ENCODE measurements at regions not wholly inside any gene's neighbourhood (a gene's known extent, or its start where the extent isn't known, plus 50 kb on each side); places are given as distances from the start of the nearest gene placed in this dataset.

- no peak overlapping the region for H3K27ac ChIP-seq
- DNase-seq (ENCODE audit: low read depth, low spot score) = no peak
Measured at GRCh38 chr1:218108034-218108433, 177.1 kb upstream of the RRP15 start.

GRCh38 chr1:218112862-218113261 is 172.2 kb upstream of the RRP15 start:
- DNase-seq (ENCODE audit: low read depth, low spot score) = no peak
- H3K27ac ChIP-seq = no peak overlapping the region

- DNase-seq (ENCODE audit: low read depth, low spot score) = no peak
- H3K27ac ChIP-seq = no peak overlapping the region
Measured at GRCh38 chr1:218123968-218124367, 161.1 kb upstream of the RRP15 start.

- no peak overlapping the region for H3K27ac ChIP-seq
- DNase-seq (ENCODE audit: low read depth, low spot score) = no peak
Measured at GRCh38 chr1:218135371-218135770, 149.7 kb upstream of the RRP15 start.

- no peak for DNase-seq (ENCODE audit: low read depth, low spot score)
- no peak overlapping the region for H3K27ac ChIP-seq
Measured at GRCh38 chr1:218139761-218140160, 145.3 kb upstream of the RRP15 start.

- no peak for DNase-seq (ENCODE audit: low read depth, low spot score)
- no peak overlapping the region for H3K27ac ChIP-seq
Measured at GRCh38 chr1:218156595-218156994, 128.5 kb upstream of the RRP15 start.

GRCh38 chr1:218163371-218163770 is 121.7 kb upstream of the RRP15 start:
- no peak overlapping the region for H3K27ac ChIP-seq
- no peak for DNase-seq (ENCODE audit: low read depth, low spot score)

GRCh38 chr1:218164111-218164929 is 120.8 kb upstream of the RRP15 start:
- DNase-seq (ENCODE audit: low read depth, low spot score) = no peak
- H3K27ac ChIP-seq = no peak overlapping the region

GRCh38 chr1:218164930-218165700 is 120.0 kb upstream of the RRP15 start:
- no peak overlapping the region for H3K27ac ChIP-seq
- DNase-seq (ENCODE audit: low read depth, low spot score) = no peak

GRCh38 chr1:218165701-218166114 is 119.4 kb upstream of the RRP15 start:
- no peak for DNase-seq (ENCODE audit: low read depth, low spot score)
- no peak overlapping the region for H3K27ac ChIP-seq

- DNase-seq (ENCODE audit: low read depth, low spot score) = no peak
- no peak overlapping the region for H3K27ac ChIP-seq
Measured at GRCh38 chr1:218166268-218166945, 118.7 kb upstream of the RRP15 start.

GRCh38 chr1:218171302-218171893 is 113.7 kb upstream of the RRP15 start:
- H3K27ac ChIP-seq = no peak overlapping the region
- DNase-seq (ENCODE audit: low read depth, low spot score) = no peak

- no peak for DNase-seq (ENCODE audit: low read depth, low spot score)
- no peak overlapping the region for H3K27ac ChIP-seq
Measured at GRCh38 chr1:218182455-218182854, 102.6 kb upstream of the RRP15 start.

- no peak for DNase-seq (ENCODE audit: low read depth, low spot score)
- no peak overlapping the region for H3K27ac ChIP-seq
Measured at GRCh38 chr1:218200979-218201378, 84.1 kb upstream of the RRP15 start.

- DNase-seq (ENCODE audit: low read depth, low spot score) = no peak
- no peak overlapping the region for H3K27ac ChIP-seq
Measured at GRCh38 chr1:218201601-218202000, 83.5 kb upstream of the RRP15 start.

- DNase-seq (ENCODE audit: low read depth, low spot score) = no peak
- H3K27ac ChIP-seq = no peak overlapping the region
Measured at GRCh38 chr1:218205721-218206120, 79.4 kb upstream of the RRP15 start.

- no peak for DNase-seq (ENCODE audit: low read depth, low spot score)
- H3K27ac ChIP-seq = no peak overlapping the region
Measured at GRCh38 chr1:218207194-218207593, 77.9 kb upstream of the RRP15 start.

- H3K27ac ChIP-seq = peak overlapping the region; percentile 55
- DNase-seq (ENCODE audit: low read depth, low spot score) = peak; percentile 5
Measured at GRCh38 chr1:218209351-218209861, 75.7 kb upstream of the RRP15 start.

GRCh38 chr1:218211241-218211640 is 73.9 kb upstream of the RRP15 start:
- DNase-seq (ENCODE audit: low read depth, low spot score) = no peak
- H3K27ac ChIP-seq = no peak overlapping the region

- no peak for DNase-seq (ENCODE audit: low read depth, low spot score)
- H3K27ac ChIP-seq = no peak overlapping the region
Measured at GRCh38 chr1:218217040-218217439, 68.1 kb upstream of the RRP15 start.
